ENCODE measurements at regions not wholly inside any gene's neighbourhood (a gene's known extent, or its start where the extent isn't known, plus 50 kb on each side); places are given as distances from the start of the nearest gene placed in this dataset.
A peak's percentile ranks its signal among the peaks of the same experiment; 100 is the strongest.

DNA sequence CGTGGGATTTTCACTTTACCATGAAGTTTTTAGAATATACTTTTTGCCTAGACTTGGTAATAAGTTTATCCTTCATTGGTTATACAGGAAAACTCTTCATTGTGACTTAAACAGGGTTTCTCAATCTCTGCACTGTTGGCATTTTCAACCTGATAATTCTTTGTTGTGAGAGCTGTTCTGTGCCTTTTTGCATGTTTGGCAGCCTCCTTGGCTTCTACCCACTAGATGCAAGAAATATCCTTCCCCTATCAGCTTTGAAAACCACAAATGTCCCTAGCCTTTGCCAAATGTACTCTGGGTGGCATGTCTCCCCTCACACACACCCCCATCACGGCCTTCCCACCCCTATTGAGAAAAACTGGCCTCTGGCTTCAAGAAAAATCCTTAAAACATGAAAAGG is 180.9 kb downstream of the ESM1 start:
- Histone ChIP-seq H3K36me3 (ENCODE audit: control insufficient read depth, insufficient read depth, low read length) (no peaks in the 10 kb centered on the region), H3K27me3 (ENCODE audit: control insufficient read depth, insufficient read depth, low read length) (no peaks in the 10 kb centered on the region), H3K27ac (ENCODE audit: insufficient read depth, low read length) (no peak overlapping the region), H3K4me3 (replicated peaks in 1 of 4; ENCODE audit: control extremely low read depth in 1 of 4, insufficient read depth in 1 of 4, low read depth in 3 of 4, low read length in 4 of 4) (no peak overlapping the region), H4K20me1 (ENCODE audit: control insufficient read depth, extremely low read depth, insufficient read depth, low read length) (no peaks in the 10 kb centered on the region), H2AFZ (ENCODE audit: low read length) (no peak overlapping the region), H3K79me2 (ENCODE audit: control insufficient read depth, insufficient read depth, low read length) (no peaks in the 10 kb centered on the region), H3K4me2 (ENCODE audit: extremely low read depth, insufficient read depth, low read length) (no peak overlapping the region), H3K9ac (ENCODE audit: insufficient read depth, low read length) (no peak overlapping the region), H3K9me3 (ENCODE audit: control insufficient read depth, insufficient read depth, low read depth, low read length) (no peaks in the 10 kb centered on the region), H3K4me1 (ENCODE audit: control insufficient read depth, extremely low read depth, insufficient read depth, low read length) (peaks cover 7% of the 10 kb centered on the region)
- no peak for TF ChIP-seq EZH2 (IDR thresholded peaks at IDR 0.05; ENCODE audit: low read length, missing control alignments)
- TF ChIP-seq, protein P1, sequence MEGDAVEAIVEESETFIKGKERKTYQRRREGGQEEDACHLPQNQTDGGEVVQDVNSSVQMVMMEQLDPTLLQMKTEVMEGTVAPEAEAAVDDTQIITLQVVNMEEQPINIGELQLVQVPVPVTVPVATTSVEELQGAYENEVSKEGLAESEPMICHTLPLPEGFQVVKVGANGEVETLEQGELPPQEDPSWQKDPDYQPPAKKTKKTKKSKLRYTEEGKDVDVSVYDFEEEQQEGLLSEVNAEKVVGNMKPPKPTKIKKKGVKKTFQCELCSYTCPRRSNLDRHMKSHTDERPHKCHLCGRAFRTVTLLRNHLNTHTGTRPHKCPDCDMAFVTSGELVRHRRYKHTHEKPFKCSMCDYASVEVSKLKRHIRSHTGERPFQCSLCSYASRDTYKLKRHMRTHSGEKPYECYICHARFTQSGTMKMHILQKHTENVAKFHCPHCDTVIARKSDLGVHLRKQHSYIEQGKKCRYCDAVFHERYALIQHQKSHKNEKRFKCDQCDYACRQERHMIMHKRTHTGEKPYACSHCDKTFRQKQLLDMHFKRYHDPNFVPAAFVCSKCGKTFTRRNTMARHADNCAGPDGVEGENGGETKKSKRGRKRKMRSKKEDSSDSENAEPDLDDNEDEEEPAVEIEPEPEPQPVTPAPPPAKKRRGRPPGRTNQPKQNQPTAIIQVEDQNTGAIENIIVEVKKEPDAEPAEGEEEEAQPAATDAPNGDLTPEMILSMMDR (conservative IDR thresholded peaks at IDR 0.05 in 1 of 2, IDR thresholded peaks at IDR 0.05 in 1 of 2; ENCODE audit: low read depth in 1 of 2, low read length in 2 of 2), result no peak
- DNase-seq (ENCODE audit: low read depth in 2 of 2), result peak; percentile 30 to 44

DNA sequence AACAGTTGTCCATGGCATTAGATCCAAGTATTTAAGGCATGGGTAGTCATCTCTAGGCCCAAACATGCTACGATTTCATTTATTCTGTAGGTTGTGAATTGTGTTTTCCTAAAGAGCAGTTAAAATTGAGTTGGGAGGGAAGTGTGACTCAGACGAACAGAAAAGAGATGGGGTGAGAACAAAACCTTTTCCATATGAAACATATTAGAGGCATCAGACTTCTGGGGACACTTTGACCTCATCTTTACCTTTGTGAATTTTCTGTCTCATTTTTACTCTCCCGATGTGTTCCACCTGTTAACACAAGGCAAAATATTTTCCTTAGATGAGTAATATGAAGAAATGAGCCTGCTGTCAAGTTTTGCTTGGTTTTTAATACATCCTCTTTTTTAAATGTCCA is 181.3 kb downstream of the ESM1 start:
- no peak overlapping the region for H2AFZ ChIP-seq (ENCODE audit: low read length)
- no peak overlapping the region for H3K9ac ChIP-seq (ENCODE audit: insufficient read depth, low read length)
- peaks cover 7% of the 10 kb centered on the region for H3K4me1 ChIP-seq (ENCODE audit: control insufficient read depth, extremely low read depth, insufficient read depth, low read length)
- H3K27ac ChIP-seq (ENCODE audit: insufficient read depth, low read length), result no peak overlapping the region
- H3K36me3 ChIP-seq (ENCODE audit: control insufficient read depth, insufficient read depth, low read length), result no peaks in the 10 kb centered on the region
- H3K27me3 ChIP-seq (ENCODE audit: control insufficient read depth, insufficient read depth, low read length), result no peaks in the 10 kb centered on the region
- H3K4me2 ChIP-seq (ENCODE audit: extremely low read depth, insufficient read depth, low read length), result no peak overlapping the region
- DNase-seq (ENCODE audit: low read depth in 2 of 2), result peak; percentile 5 to 41
- no peaks in the 10 kb centered on the region for H3K9me3 ChIP-seq (ENCODE audit: control insufficient read depth, insufficient read depth, low read depth, low read length)
- no peaks in the 10 kb centered on the region for H4K20me1 ChIP-seq (ENCODE audit: control insufficient read depth, extremely low read depth, insufficient read depth, low read length)
- no peak overlapping the region for H3K4me3 ChIP-seq (replicated peaks in 1 of 4; ENCODE audit: control extremely low read depth in 1 of 4, insufficient read depth in 1 of 4, low read depth in 3 of 4, low read length in 4 of 4)
- H3K79me2 ChIP-seq (ENCODE audit: control insufficient read depth, insufficient read depth, low read length), result no peaks in the 10 kb centered on the region
- TF ChIP-seq EZH2 (IDR thresholded peaks at IDR 0.05; ENCODE audit: low read length, missing control alignments), result no peak
- TF ChIP-seq, protein P1 (conservative IDR thresholded peaks at IDR 0.05 in 1 of 2, IDR thresholded peaks at IDR 0.05 in 1 of 2; ENCODE audit: low read depth in 1 of 2, low read length in 2 of 2), result no peak

DNA sequence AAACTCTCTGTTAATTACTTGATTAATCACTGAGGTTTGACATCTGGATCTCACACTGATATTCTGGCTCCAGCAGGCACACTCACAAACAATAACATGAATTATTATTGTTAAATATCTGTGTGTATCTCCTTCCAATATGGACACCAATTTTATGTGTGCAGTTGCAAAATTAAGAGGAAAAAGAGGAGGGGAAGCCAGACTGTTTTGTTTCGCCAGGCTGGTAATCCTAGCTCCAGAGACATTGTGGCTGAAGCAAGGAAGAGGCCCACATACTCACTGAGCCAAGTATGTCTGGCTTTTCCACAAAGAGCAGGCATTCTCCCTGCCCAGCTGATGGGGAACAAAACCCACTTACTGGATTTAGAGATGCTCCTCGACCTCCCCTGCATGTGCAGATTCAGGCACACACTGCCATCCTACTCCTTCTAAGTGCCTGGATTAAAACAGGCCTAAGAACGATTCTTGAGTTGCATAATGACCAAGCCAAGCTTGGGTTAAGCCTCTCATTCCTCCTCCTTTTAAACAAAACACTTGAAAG is 181.9 kb downstream of the ESM1 start:
- Histone ChIP-seq H3K27me3 (ENCODE audit: control insufficient read depth, insufficient read depth, low read length) (no peaks in the 10 kb centered on the region), H3K4me1 (ENCODE audit: control insufficient read depth, extremely low read depth, insufficient read depth, low read length) (peaks cover 7% of the 10 kb centered on the region), H3K9me3 (ENCODE audit: control insufficient read depth, insufficient read depth, low read depth, low read length) (no peaks in the 10 kb centered on the region), H3K79me2 (ENCODE audit: control insufficient read depth, insufficient read depth, low read length) (no peaks in the 10 kb centered on the region), H3K4me2 (ENCODE audit: extremely low read depth, insufficient read depth, low read length) (no peak overlapping the region), H3K27ac (ENCODE audit: insufficient read depth, low read length) (no peak overlapping the region), H3K4me3 (replicated peaks in 1 of 4; ENCODE audit: control extremely low read depth in 1 of 4, insufficient read depth in 1 of 4, low read depth in 3 of 4, low read length in 4 of 4) (no peak overlapping the region), H2AFZ (ENCODE audit: low read length) (peak overlapping the region; percentile 5), H4K20me1 (ENCODE audit: control insufficient read depth, extremely low read depth, insufficient read depth, low read length) (no peaks in the 10 kb centered on the region), H3K36me3 (ENCODE audit: control insufficient read depth, insufficient read depth, low read length) (no peaks in the 10 kb centered on the region), H3K9ac (ENCODE audit: insufficient read depth, low read length) (no peak overlapping the region)
- DNase-seq (ENCODE audit: low read depth in 2 of 2), result peak; percentile 8 to 47
- TF ChIP-seq EZH2 (IDR thresholded peaks at IDR 0.05; ENCODE audit: low read length, missing control alignments), result no peak
- TF ChIP-seq, protein P1 (conservative IDR thresholded peaks at IDR 0.05 in 1 of 2, IDR thresholded peaks at IDR 0.05 in 1 of 2; ENCODE audit: low read depth in 1 of 2, low read length in 2 of 2), result no peak
